UCSD-AML1 (cell line): ENCODE measurements at regions not wholly inside any gene's neighbourhood (a gene's known extent, or its start where the extent isn't known, plus 50 kb on each side); places are given as distances from the start of the nearest gene placed in this dataset.

Experiments used
- DNase-seq: peaks from one replicate; lab custom pipeline; 2025; ENCODE audit not compliant: unreplicated experiment; lab: John Stamatoyannopoulos, UW

- no peak for DNase-seq
Measured at GRCh38 chr15:37572401-37572800, 362.0 kb upstream of the TMCO5A start.

GRCh38 chr15:37574985-37575384 lies 359.5 kb upstream of the TMCO5A start:
- DNase-seq, result no peak

GRCh38 chr15:37576952-37577351 lies 357.5 kb upstream of the TMCO5A start:
- DNase-seq, result no peak

GRCh38 chr15:37581866-37582532 lies 352.4 kb upstream of the TMCO5A start:
- DNase-seq, result no peak

- no peak for DNase-seq
Measured at GRCh38 chr15:37582852-37583251, 351.6 kb upstream of the TMCO5A start.

GRCh38 chr15:37586011-37586583 lies 348.3 kb upstream of the TMCO5A start:
- DNase-seq, result no peak

- no peak for DNase-seq
Measured at GRCh38 chr15:37586976-37587375, 347.5 kb upstream of the TMCO5A start.

- DNase-seq, result no peak
Measured at GRCh38 chr15:37594417-37594816, 340.0 kb upstream of the TMCO5A start.

GRCh38 chr15:37595426-37595970 lies 338.9 kb upstream of the TMCO5A start:
- no peak for DNase-seq

- DNase-seq, result no peak
Measured at GRCh38 chr15:37599156-37599555, 335.3 kb upstream of the TMCO5A start.

- no peak for DNase-seq
Measured at GRCh38 chr15:37616215-37616614, 318.2 kb upstream of the TMCO5A start.

- DNase-seq, result no peak
Measured at GRCh38 chr15:37618353-37618752, 316.1 kb upstream of the TMCO5A start.

GRCh38 chr15:37619358-37620042 lies 314.9 kb upstream of the TMCO5A start:
- DNase-seq, result no peak

GRCh38 chr15:37625576-37625975 lies 308.9 kb upstream of the TMCO5A start:
- no peak for DNase-seq

GRCh38 chr15:37628507-37628906 lies 305.9 kb upstream of the TMCO5A start:
- no peak for DNase-seq

GRCh38 chr15:37636736-37637135 lies 297.7 kb upstream of the TMCO5A start:
- DNase-seq, result no peak

GRCh38 chr15:37638116-37638515 lies 296.3 kb upstream of the TMCO5A start:
- DNase-seq, result no peak

GRCh38 chr15:37638691-37639090 lies 295.7 kb upstream of the TMCO5A start:
- no peak for DNase-seq

- no peak for DNase-seq
Measured at GRCh38 chr15:37652646-37653417, 281.6 kb upstream of the TMCO5A start.

GRCh38 chr15:37678124-37678523 lies 256.3 kb upstream of the TMCO5A start:
- DNase-seq, result no peak

- no peak for DNase-seq
Measured at GRCh38 chr15:37679627-37680026, 254.8 kb upstream of the TMCO5A start.
